SIG-M5 treated with dmso at 0.1 percent for 504 hours (cell line): ENCODE measurements at regions not wholly inside any gene's neighbourhood (a gene's known extent, or its start where the extent isn't known, plus 50 kb on each side); places are given as distances from the start of the nearest gene placed in this dataset.

Source experiments
- DNase-seq: peaks from one replicate; lab custom pipeline; 2025; ENCODE audit not compliant: unreplicated experiment; lab: John Stamatoyannopoulos, UW

DNA sequence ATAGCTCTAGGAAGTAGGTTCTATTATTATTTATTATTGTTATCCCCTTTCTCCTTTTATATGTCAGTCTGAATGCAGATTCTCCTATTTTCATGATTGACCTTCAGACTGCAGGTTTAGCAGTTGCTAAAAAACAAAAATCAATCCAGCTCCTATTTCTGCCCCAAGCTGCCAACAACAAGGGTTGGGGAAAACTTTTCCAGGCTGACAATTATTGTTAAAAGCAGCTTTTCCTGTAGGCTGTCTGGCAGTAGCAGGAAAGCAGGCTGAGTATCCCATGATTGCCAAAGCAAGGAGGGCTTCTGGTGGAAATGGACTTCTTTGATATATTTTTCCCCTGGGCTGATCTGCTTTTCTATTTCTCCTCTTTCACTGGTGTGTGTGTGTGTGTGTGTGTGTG, 78.0 kb upstream of the CTLA4 start:
- DNase-seq: no peak

- no peak for DNase-seq
Measured at GRCh38 chr2:203790134-203790852, 77.3 kb upstream of the CTLA4 start.

DNA sequence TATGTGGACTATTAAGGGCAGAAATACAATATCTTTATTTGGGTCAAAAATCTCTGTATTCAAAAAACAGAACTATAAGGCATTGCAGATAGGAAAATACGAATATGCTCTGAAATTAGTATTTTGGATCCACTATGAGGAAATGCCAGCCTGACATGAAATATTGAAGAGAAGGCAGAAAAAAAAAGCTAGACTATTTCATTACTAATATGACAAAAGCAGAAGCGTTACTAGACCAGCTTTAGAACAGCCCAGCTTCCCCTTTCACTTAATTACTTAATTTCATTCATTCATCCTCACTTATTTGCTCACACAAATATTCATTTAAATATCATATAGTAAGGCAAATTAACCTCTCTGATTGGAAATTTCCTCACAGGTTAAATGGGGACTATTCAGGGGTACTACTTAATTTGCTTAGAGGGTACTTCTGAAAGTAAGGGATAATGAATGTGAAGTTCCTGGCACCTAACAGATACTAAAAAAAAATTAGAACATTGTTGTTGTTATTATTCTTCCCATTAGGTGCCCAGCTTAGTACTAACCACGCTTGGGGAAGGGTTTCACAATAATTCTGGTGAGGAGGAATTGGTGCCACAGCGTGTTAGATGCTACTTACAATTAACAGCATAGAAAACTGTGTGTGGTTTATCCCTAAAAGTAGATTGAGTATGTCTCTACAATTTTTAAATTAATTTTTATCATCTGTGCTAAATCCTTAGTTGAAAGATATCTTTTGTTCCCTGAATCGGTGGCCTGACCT, 71.1 kb upstream of the CTLA4 start:
- peak; percentile 67 for DNase-seq

GRCh38 chr2:203797276-203797675, 70.3 kb upstream of the CTLA4 start:
- DNase-seq: no peak

- no peak for DNase-seq
Measured at GRCh38 chr2:203797712-203798111, 69.9 kb upstream of the CTLA4 start.

GRCh38 chr2:203798296-203799087, 69.1 kb upstream of the CTLA4 start:
- DNase-seq: no peak

DNA sequence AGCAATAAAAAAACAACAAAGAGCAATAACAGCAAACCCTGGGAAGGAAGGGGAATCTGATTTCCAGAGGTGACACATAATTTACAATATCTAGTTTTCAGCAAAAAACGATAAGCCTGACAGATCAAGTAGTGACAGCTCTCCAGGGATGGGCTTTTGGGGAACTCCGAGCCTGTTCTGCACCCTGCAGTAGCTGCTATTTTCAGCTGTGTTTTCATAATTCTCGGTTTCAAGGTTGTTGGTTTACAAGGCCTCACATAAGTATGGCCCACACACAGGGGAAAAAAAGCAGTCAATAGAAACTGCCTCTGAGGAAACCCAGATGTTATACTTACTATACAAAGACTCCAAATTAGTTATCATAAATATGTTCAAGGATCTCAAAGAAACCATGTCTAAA, 67.7 kb upstream of the CTLA4 start:
- DNase-seq: peak; percentile 12

DNA sequence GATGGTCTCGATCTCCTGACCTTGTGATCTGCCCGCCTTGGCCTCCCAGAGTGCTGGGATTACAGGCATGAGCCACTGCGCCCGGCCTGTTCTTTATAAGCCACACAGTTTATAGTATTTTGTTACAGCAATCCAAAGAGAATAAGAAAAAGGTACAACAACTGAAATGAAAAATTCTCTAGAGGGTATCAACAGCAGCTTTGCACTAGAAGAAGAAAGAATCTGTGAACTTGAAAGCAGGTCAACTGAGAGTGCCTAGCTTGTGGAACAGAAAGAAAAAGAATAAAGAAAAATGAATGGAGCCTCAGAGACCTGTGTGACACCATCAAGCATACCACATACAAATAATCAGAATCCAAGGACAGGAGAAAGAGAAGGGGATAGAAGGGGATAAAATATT, 66.8 kb upstream of the CTLA4 start:
- DNase-seq: no peak

- DNase-seq: no peak
Measured at GRCh38 chr2:203802342-203803052, 65.1 kb upstream of the CTLA4 start.

- DNase-seq: no peak
Measured at GRCh38 chr2:203803053-203803429, 64.5 kb upstream of the CTLA4 start.

- no peak for DNase-seq
Measured at GRCh38 chr2:203804070-203804469, 63.5 kb upstream of the CTLA4 start.

DNA sequence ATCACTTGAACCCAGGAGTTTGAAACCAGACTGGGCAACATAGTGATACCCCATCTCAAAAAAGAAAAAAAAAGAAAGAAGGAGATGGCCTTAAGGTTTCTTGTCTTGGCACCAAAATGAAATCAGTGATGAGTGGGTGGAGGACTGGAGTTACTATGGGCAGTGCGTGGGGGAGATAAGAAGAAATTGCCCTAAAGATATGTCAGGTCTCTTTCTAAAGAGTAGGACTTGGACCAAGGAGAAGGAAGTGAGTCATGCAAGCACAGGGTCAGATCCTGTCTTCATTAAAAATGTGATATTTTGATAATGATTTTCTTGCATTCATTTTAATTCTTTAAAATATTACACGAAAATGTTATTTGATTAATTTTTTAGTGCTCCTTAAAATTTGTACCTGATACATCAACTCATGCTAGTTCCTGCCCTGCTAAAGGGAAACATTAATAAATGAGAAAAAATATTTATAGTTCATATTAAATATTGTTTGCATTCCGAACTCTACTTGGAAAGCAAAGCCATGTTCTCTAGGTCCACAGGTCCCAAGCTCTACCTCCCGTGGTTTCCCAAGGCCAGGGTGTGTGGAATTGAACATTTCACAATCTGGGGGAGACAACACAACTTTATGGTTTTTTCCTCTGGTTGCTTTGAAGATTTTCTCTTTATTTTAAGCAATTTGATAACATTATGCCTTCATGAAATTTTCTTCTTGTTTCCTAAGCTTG, 62.6 kb upstream of the CTLA4 start:
- no peak for DNase-seq

DNA sequence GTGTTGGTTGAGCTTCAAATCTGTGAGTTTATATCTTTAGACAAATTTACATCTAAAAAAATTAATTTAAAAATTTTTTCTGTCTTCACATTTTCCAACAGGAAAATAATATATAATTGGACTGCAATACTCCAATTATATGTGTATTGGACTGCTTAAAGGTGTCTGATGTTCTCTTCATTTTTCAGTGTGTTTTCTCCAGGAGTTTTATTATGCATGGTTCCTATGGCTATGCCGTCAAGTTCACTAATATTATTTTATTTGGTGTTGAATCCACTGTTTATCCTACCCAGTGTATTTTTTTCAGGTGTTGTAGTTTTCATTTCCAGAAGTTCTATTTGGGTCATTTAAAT, 62.1 kb upstream of the CTLA4 start:
- DNase-seq: no peak

- no peak for DNase-seq
Measured at GRCh38 chr2:203806761-203807160, 60.8 kb upstream of the CTLA4 start.

DNA sequence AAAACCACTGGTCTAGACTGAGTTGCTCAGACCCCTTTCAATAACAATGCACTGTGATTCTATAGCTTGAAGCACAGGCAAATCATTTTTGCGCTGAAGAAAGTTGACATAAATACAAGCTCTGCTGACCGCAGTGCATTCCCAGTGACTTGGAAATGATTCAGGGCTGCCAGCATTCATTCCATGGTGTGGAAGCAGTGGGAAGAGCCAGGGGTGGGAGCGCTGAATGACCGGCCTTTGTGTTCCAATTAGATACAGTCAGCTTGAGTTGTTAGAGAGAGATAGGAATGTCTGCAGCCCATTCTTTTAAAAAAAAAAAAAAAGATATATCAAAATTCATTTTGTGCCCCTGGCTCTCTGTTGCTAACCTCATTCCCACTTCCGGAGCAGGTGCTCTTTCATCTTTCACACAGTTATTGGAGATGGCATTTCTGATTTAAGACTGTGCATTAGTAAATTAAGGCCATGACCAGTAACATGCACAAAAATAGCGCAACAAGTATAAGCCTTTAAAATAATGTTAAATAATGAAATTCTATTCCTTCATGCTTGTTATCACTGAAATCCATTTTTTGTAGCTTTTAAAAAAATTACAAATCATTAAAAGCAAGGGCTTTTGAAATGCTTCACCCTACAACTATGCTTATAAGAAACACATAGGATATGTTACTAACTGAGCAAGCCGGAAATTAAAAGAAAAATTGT, 59.4 kb upstream of the CTLA4 start:
- no peak for DNase-seq

- DNase-seq: no peak
Measured at GRCh38 chr2:203809084-203809521, 58.5 kb upstream of the CTLA4 start.

DNA sequence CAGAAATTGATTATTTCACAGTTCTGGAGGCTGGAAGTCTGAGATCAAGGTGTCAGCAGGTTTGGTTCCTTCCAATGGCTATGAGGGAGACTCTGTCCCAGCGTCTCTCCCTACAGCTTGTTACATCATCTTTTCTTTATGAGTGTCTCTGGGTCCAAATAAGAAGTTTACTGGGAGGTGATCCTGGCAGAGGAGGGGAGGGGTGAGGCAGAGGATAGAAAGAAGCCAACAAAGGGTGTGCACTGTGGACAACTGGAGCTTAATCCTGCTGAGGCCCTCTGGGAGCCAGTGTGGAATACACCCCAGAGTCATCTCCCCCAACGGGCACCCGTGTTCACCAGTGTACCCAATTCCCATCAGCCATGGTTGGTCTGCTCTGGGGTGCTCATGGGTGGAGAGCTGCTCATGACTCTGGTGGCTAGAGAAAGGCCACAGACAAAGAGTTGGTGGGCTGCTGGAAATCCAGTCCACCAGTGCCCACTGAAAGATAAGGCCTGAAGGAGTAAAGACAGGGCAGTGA, 57.5 kb upstream of the CTLA4 start:
- DNase-seq: no peak

GRCh38 chr2:203811491-203812221, 55.9 kb upstream of the CTLA4 start:
- peak; percentile 87 for DNase-seq
